ENCODE measurements at regions not wholly inside any gene's neighbourhood (a gene's known extent, or its start where the extent isn't known, plus 50 kb on each side); places are given as distances from the start of the nearest gene placed in this dataset.
"Not testable (repeated sequence)": the region's sequence is repeated elsewhere in the genome, so short reads cannot be mapped to it uniquely, and the experiment has no call there.

DNA sequence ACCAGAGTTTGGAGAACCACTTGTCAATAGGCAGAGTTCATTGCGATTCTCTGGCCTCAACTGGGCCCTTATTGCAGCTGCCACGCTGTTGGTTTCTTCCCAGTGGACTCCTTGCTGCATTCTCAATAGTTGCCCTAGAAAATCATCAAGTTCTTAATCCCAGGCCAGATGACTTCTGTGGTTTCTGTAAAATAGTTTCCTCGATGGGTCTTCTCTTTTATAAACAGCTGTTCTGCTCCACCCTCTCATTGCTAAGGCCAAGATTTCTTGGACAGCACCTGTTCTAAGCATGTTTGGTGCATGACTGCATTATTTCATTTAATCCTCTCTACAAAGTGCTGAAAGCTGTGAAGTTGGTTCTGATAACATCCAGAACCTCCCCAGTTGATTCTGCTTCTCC is 131.0 kb downstream of the BCL2L11 start:
- no peak for DNase-seq (ENCODE audit: low read depth, low spot score)
- Mint-ChIP-seq H3K36me3 (ENCODE audit: low read depth) (peaks cover 8% of the 10 kb centered on the region), H3K4me3 (no peak overlapping the region), H3K9me3 (peaks cover 8% of the 10 kb centered on the region), H3K27ac (ENCODE audit: unreplicated experiment) (no peak overlapping the region), H3K27me3 (ENCODE audit: low read depth) (no peaks in the 10 kb centered on the region), H3K4me1 (no peaks in the 10 kb centered on the region)
- TF ChIP-seq, protein P1, sequence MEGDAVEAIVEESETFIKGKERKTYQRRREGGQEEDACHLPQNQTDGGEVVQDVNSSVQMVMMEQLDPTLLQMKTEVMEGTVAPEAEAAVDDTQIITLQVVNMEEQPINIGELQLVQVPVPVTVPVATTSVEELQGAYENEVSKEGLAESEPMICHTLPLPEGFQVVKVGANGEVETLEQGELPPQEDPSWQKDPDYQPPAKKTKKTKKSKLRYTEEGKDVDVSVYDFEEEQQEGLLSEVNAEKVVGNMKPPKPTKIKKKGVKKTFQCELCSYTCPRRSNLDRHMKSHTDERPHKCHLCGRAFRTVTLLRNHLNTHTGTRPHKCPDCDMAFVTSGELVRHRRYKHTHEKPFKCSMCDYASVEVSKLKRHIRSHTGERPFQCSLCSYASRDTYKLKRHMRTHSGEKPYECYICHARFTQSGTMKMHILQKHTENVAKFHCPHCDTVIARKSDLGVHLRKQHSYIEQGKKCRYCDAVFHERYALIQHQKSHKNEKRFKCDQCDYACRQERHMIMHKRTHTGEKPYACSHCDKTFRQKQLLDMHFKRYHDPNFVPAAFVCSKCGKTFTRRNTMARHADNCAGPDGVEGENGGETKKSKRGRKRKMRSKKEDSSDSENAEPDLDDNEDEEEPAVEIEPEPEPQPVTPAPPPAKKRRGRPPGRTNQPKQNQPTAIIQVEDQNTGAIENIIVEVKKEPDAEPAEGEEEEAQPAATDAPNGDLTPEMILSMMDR (conservative IDR thresholded peaks at IDR 0.05) = no peak

DNA sequence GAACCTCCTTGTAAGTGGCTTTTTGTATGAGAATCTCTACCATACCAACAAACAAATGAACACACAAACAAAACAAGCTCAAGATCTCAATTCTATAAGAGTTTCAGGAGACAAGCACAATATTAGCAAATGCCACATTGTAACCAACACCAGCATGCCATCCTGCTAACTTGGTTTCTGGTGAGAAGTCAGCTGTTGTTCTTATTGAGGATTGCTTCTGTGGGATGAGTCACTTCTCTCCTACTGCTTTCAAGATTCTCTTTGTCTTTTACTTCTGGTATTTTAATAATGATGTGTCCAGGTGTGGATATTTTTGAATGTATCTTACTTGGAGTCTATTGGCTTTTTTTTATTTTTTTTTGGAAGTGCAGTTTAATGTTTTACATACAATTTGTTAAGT is 131.7 kb downstream of the BCL2L11 start:
- H3K27ac Mint-ChIP-seq (ENCODE audit: unreplicated experiment) = no peak overlapping the region
- H3K27me3 Mint-ChIP-seq (ENCODE audit: low read depth) = no peaks in the 10 kb centered on the region
- H3K9me3 Mint-ChIP-seq = peaks cover 8% of the 10 kb centered on the region
- no peak overlapping the region for H3K4me3 Mint-ChIP-seq
- peaks cover 8% of the 10 kb centered on the region for H3K36me3 Mint-ChIP-seq (ENCODE audit: low read depth)
- no peaks in the 10 kb centered on the region for H3K4me1 Mint-ChIP-seq
- TF ChIP-seq, protein P1 (conservative IDR thresholded peaks at IDR 0.05) = no peak
- DNase-seq (ENCODE audit: low read depth, low spot score) = no peak

DNA sequence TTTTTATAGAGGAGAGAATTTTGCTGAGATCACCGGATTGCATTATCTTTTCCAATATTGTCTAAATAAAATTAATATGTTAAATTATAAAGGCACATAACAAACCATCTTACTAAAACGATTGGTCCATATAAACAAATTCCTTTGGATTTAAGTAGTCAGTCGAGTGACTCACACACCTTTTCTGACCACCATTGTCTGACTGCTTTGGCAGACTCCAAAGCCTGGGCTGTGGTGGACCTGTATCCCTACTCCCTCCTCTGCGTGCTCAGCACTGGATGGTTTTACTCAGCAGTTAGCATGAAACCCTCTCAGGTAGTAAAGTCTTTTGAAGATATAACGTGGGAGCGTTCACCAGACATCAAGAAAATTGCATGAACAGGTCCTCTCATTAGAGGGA is 134.2 kb downstream of the BCL2L11 start:
- H3K4me3 Mint-ChIP-seq; DNase-seq (ENCODE audit: low read depth, low spot score); H3K36me3 Mint-ChIP-seq (ENCODE audit: low read depth); H3K27ac Mint-ChIP-seq (ENCODE audit: unreplicated experiment); H3K9me3 Mint-ChIP-seq; H3K4me1 Mint-ChIP-seq; H3K27me3 Mint-ChIP-seq (ENCODE audit: low read depth): not testable (repeated sequence)

DNA sequence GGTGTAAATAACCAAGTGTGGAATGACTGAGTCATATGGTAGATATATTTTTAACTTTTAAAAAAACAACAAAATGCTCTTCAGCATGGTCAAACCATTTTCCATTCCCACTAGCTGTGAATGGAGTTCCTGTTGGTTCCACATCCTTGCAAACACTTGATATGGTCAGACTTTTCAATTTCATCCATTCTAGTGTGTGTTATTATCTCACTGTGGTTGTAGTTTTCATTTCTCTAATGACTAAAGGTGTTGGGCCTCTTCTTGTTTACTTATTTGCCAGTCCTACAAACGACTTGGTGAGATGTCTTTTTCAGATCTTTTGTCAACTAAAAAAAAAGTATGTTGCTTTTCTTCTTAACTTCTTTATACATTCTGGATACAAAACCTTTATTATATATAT is 135.9 kb downstream of the BCL2L11 start:
- H3K9me3 Mint-ChIP-seq; H3K4me1 Mint-ChIP-seq; H3K4me3 Mint-ChIP-seq; H3K27ac Mint-ChIP-seq (ENCODE audit: unreplicated experiment); H3K36me3 Mint-ChIP-seq (ENCODE audit: low read depth); DNase-seq (ENCODE audit: low read depth, low spot score); H3K27me3 Mint-ChIP-seq (ENCODE audit: low read depth): not testable (repeated sequence)

DNA sequence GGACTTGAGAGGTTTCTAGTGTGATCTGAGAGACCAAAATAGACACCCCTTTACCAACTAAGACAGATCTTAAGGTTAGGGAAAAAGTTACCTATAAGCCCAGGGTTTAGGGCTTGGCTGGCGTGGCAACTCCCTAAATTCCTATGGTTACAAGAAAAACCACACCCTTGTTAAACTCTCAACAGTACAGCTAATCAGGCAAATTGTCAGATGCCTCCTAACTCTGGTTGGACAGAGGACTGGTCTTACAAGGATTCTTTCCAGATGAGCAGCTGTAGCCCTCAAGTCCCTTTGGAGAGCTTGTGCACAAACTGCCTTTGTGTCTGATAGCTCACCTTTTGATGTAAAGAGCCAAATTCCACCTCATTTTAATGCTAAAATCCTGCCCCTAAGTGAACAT is 136.9 kb downstream of the BCL2L11 start:
- H3K36me3 Mint-ChIP-seq (ENCODE audit: low read depth); H3K4me1 Mint-ChIP-seq; H3K4me3 Mint-ChIP-seq; DNase-seq (ENCODE audit: low read depth, low spot score); H3K9me3 Mint-ChIP-seq; H3K27ac Mint-ChIP-seq (ENCODE audit: unreplicated experiment); H3K27me3 Mint-ChIP-seq (ENCODE audit: low read depth): not testable (repeated sequence)

DNA sequence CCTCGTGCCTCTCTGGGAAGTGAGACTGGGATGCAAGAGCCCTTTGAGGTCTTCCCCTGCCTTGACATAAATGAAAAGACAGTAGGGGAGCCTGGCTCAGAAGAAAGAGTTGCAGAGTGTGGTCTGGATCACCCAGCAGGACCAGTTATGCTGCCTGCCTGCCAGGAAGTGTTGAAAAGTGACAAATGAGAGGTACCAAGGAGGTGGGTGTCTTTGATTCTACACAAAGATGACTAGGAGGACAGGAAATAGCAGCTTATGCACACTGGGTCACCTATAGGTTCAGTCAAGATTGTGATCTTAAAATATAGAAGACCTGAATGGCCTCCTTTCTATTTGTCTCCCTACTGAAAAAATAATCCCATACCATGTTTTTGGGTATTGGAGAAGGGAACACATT is 137.6 kb downstream of the BCL2L11 start:
- H3K27me3 Mint-ChIP-seq (ENCODE audit: low read depth); H3K36me3 Mint-ChIP-seq (ENCODE audit: low read depth); DNase-seq (ENCODE audit: low read depth, low spot score); H3K27ac Mint-ChIP-seq (ENCODE audit: unreplicated experiment); H3K4me3 Mint-ChIP-seq; H3K9me3 Mint-ChIP-seq; H3K4me1 Mint-ChIP-seq: not testable (repeated sequence)

DNA sequence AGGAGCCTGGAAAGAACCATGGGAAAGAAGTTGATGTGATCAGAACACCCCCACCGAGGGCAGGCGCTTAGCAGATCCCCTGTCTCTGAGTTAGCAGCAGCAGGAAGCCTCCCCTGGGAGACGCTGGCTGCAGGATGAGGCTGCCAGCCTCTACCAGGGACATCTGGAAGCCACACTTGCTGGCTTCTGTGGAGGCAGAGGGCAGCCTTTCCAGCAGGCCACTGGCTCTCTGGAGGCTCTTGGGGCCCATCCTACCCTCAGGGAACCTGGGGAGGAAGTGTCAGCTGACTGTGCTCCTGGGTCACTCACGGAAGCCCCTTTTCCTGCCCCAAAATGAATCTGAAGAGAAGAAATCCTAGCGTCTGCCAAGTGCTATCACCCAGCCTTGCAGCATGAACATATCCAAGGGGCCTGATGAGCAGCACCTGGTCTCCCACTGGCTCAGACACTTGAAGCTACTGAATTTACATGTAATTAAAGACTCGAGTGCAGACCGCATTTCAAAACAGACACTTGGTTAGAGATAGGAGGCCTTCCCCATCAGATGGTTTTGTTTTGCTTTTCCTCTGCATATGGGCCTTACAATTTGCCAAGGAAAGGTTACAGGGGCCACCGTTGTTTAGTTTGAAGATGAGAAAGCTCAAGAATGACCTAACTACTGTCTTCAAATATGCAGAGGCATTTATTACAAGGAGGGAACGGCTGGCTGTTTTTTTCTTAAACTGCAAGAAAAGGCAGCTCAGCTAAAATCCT is 142.1 kb downstream of the BCL2L11 start:
- H3K4me1 Mint-ChIP-seq; H3K36me3 Mint-ChIP-seq (ENCODE audit: low read depth); DNase-seq (ENCODE audit: low read depth, low spot score); H3K27me3 Mint-ChIP-seq (ENCODE audit: low read depth); H3K4me3 Mint-ChIP-seq; H3K9me3 Mint-ChIP-seq; H3K27ac Mint-ChIP-seq (ENCODE audit: unreplicated experiment): not testable (repeated sequence)

DNA sequence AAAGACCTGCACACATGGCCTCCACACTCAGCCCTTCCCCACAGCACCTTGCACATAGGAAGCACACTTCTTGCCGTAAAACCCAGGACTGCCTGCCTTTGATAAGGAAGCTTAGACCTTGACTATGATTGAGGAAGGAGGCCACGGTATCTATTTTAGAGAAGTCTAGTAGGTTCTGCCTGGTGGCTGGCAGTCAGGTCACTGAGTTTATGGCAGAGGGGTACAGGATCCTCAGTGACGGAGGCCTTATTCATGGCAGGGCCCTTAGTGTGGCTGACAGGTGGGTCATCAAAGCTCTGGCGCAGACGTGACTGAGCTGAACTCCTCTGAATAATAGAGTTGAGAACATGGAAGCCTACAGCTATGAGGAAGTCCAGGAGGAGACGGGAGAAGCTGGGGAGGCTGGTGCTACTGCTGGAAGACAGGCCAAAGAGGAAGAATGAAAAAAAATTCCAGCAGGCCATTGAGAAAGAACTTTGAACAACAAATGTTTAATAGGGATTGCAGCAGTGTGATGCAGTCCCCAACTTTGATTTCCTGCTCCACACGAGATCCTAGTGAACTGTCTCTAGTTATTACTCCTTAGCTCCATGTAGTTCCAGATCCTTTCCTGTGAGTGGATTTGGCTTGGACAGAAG is 142.8 kb downstream of the BCL2L11 start:
- H3K27me3 Mint-ChIP-seq (ENCODE audit: low read depth); H3K4me1 Mint-ChIP-seq; DNase-seq (ENCODE audit: low read depth, low spot score); H3K9me3 Mint-ChIP-seq; H3K27ac Mint-ChIP-seq (ENCODE audit: unreplicated experiment); H3K4me3 Mint-ChIP-seq; H3K36me3 Mint-ChIP-seq (ENCODE audit: low read depth): not testable (repeated sequence)

DNA sequence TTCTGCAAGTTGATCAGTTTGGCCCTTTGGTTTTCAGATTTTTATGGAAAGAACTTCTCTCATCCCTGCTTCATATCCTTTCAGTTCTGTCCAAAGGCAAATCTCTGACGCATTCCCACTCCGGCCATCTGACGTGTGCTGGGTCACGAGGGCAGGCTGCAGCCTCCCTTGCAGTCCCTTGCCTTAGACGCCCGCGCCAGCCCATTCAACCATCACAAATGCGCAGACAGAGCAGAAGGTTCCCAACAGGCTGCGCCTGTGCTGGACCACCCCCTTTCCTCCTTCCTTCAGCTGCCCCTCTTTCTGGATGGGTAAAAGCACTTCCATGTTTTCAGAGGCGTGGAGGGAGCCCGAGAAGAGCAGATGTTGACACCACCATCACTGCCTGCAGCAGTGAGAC is 144.2 kb downstream of the BCL2L11 start:
- not testable (repeated sequence) for H3K4me3 Mint-ChIP-seq; H3K27me3 Mint-ChIP-seq (ENCODE audit: low read depth); DNase-seq (ENCODE audit: low read depth, low spot score); H3K36me3 Mint-ChIP-seq (ENCODE audit: low read depth); H3K4me1 Mint-ChIP-seq; H3K9me3 Mint-ChIP-seq
- peak overlapping the region; percentile 89 for H3K27ac Mint-ChIP-seq (ENCODE audit: unreplicated experiment)

DNA sequence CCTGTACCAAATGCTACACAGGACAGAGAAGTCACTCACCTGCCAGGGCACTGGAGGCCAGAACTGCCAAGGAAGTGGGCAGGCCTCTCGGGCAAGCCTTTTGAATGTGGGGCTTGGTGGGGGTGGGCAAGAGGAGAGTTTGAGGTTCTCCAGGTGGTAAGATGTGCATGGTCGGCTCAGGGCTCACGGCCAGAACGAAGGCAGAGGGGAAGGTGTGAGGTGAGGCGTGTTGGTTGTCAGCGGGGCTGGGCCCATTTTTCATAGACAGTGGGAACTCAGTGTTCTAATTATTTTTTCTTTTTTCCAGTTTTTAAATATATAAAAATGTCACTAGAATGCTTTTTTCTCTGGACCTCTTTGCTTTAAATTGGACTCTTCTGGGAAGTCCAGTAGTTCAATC is 145.8 kb downstream of the BCL2L11 start:
- DNase-seq (ENCODE audit: low read depth, low spot score); H3K36me3 Mint-ChIP-seq (ENCODE audit: low read depth); H3K4me1 Mint-ChIP-seq; H3K4me3 Mint-ChIP-seq; H3K9me3 Mint-ChIP-seq; H3K27ac Mint-ChIP-seq (ENCODE audit: unreplicated experiment); H3K27me3 Mint-ChIP-seq (ENCODE audit: low read depth): not testable (repeated sequence)

DNA sequence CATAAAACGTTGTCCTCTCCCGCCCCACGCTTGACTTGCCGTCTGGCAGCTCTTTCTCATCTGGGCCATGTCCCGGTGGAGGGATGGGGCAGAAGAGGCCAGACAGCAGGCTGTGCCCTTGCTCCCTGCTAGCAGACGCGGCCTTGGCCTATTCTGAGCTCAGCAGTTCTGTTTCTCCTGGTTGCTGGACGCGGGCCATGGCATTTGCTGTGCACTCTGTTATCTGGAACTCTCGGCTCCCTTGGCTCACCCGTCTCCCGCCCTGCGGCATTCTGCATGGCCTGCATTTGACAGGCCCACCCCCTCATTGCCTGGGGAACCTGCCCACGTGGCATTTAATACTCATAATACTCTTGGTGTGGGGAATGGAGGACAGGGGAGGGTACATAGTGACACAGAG is 146.3 kb downstream of the BCL2L11 start:
- H3K4me3 Mint-ChIP-seq; H3K4me1 Mint-ChIP-seq; DNase-seq (ENCODE audit: low read depth, low spot score); H3K9me3 Mint-ChIP-seq; H3K27ac Mint-ChIP-seq (ENCODE audit: unreplicated experiment); H3K27me3 Mint-ChIP-seq (ENCODE audit: low read depth); H3K36me3 Mint-ChIP-seq (ENCODE audit: low read depth): not testable (repeated sequence)

DNA sequence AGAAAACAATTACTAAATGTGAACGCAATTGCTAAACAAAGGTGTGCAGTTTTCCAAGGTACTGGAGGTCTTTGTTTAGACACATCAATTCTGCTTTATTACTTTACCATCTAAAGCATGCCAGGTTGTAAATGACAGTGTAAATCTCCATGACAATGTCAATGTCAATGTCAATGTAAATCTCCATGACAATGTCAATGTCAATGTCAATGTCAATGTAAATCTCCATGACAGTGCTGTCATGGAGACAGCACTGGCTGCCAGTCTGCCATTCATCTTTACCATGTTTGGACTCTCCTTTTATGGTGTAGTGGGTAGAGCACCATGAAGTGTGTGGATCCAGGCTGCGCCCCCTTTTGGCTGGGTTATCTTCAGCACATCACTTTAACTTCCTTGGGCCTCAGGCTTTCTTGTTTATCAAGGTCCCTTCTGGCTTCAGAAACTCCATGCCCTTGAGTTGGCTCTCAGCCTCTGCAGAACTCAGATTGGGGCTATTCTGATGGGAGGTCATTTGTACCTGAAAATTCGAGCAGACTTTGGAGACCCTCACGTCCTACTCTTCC is 149.1 kb downstream of the BCL2L11 start:
- not testable (repeated sequence) for H3K27me3 Mint-ChIP-seq (ENCODE audit: low read depth); H3K4me3 Mint-ChIP-seq; H3K27ac Mint-ChIP-seq (ENCODE audit: unreplicated experiment); H3K36me3 Mint-ChIP-seq (ENCODE audit: low read depth); H3K4me1 Mint-ChIP-seq; H3K9me3 Mint-ChIP-seq; DNase-seq (ENCODE audit: low read depth, low spot score)

Data from neural crest cell (in vitro differentiated cells).